ENCODE measurements at regions not wholly inside any gene's neighbourhood (a gene's known extent, or its start where the extent isn't known, plus 50 kb on each side); places are given as distances from the start of the nearest gene placed in this dataset.

DNA sequence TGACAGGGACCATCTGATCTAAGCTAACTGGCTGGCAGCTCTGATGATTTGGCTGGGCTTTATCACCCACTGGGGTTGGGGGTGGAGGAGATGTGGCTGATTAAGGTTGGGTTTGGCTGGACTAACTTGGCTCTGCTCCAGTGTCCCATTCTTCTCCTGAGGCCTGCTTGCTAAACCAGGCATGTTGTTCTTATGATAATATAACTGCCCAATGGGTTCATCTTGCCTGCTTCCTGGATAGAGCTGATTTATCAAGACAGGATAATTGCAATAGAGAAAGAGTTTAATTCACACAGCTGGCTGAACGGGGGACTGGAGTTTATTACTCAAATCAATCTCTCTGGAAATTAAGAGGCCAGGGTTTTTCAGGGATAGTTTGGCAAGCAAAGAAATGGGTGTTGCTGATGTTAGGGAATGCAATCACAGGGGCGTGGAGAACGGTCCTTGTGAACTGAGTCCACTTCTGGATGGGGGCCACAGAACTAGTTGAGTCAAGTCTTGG lies 150.4 kb downstream of the PTH2R start:
- no peak for DNase-seq (ENCODE audit: low read depth in 2 of 2)
- H3K4me3 ChIP-seq (replicated peaks in 1 of 2; ENCODE audit: low read depth in 2 of 2, low read length in 2 of 2) = no peak overlapping the region
- no peak for TF ChIP-seq CTCF (IDR thresholded peaks at IDR 0.05; ENCODE audit: low read depth, low read length)

- TF ChIP-seq CTCF (IDR thresholded peaks at IDR 0.05; ENCODE audit: low read depth, low read length) = no peak
- no peak overlapping the region for H3K4me3 ChIP-seq (replicated peaks in 1 of 2; ENCODE audit: low read depth in 2 of 2, low read length in 2 of 2)
- DNase-seq (ENCODE audit: low read depth in 2 of 2) = no peak
Observed at GRCh38 chr2:208565690-208566416, 159.3 kb downstream of the PTH2R start.

DNA sequence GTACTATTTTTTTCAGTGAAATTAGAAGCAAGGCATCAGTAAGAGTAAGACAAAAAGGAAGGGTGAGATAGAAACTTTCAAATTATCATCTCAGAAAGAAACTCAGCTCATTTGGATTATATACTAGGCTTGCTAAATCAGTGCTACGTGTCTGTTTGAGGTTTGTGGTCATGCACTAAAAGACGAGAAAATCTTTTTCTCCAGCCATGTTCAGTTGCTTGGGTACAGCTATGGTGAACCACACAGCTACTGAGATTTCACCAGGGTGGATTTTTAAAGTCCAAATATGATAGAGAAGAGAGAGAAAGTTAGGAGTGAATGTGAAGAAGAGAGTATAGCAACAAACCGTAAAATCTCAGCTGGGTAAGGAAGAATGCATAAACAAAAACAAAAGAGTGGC lies 161.6 kb downstream of the PTH2R start:
- H3K4me3 ChIP-seq (replicated peaks in 1 of 2; ENCODE audit: low read depth in 2 of 2, low read length in 2 of 2) = no peak overlapping the region
- no peak for DNase-seq (ENCODE audit: low read depth in 2 of 2)
- TF ChIP-seq CTCF (IDR thresholded peaks at IDR 0.05; ENCODE audit: low read depth, low read length) = no peak

- no peak overlapping the region for H3K4me3 ChIP-seq (replicated peaks in 1 of 2; ENCODE audit: low read depth in 2 of 2, low read length in 2 of 2)
- DNase-seq (ENCODE audit: low read depth in 2 of 2) = no peak
- no peak for TF ChIP-seq CTCF (IDR thresholded peaks at IDR 0.05; ENCODE audit: low read depth, low read length)
Observed at GRCh38 chr2:208570066-208570465, 163.5 kb downstream of the PTH2R start.

GRCh38 chr2:208570851-208571763 lies 164.5 kb downstream of the PTH2R start:
- no peak for TF ChIP-seq CTCF (IDR thresholded peaks at IDR 0.05; ENCODE audit: low read depth, low read length)
- no peak for DNase-seq (ENCODE audit: low read depth in 2 of 2)
- H3K4me3 ChIP-seq (replicated peaks in 1 of 2; ENCODE audit: low read depth in 2 of 2, low read length in 2 of 2) = no peak overlapping the region

DNA sequence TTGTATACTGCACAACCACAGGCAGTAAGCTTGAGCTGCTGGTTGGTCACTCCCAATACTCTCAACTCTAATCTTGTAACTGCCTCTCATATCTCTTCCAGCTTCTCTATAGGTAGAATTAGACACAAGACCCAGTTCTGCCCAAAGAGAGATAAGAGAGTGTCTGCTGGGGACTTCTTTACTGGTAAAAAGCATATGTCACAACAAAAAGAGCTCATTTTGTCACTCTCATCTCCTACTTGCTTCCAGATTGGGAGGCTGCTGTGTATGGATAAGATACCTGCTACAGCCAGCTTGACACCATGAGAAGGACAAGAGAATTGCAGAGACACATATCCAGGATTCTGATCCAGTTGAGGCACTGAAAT lies 165.2 kb downstream of the PTH2R start:
- TF ChIP-seq CTCF (IDR thresholded peaks at IDR 0.05; ENCODE audit: low read depth, low read length) = no peak
- H3K4me3 ChIP-seq (replicated peaks in 1 of 2; ENCODE audit: low read depth in 2 of 2, low read length in 2 of 2) = no peak overlapping the region
- no peak for DNase-seq (ENCODE audit: low read depth in 2 of 2)
